ENCODE measurements at regions not wholly inside any gene's neighbourhood (a gene's known extent, or its start where the extent isn't known, plus 50 kb on each side); places are given as distances from the start of the nearest gene placed in this dataset.

- TF ChIP-seq CTCF (IDR thresholded peaks at IDR 0.05) = no peak
- TF ChIP-seq POLR2A (IDR thresholded peaks at IDR 0.05) = no peak
- no peak for TF ChIP-seq POLR2AphosphoS5 (IDR thresholded peaks at IDR 0.05)
These were observed 222.4 kb upstream of the CD96 start for GRCh38 chr3:111319598-111319997.

Measured in prostate gland (tissue), 2 donors.